Liver (tissue), 7 donors: ENCODE measurements at regions not wholly inside any gene's neighbourhood (a gene's known extent, or its start where the extent isn't known, plus 50 kb on each side); places are given as distances from the start of the nearest gene placed in this dataset.

Source experiments
- DNase-seq: peaks from one replicate; pipeline ENCODE4 v3.0.0-alpha.2; 2017; ENCODE audit warnings: low spot score
- H3K27ac ChIP-seq, 2 donors: one replicate each; pipeline ENCODE4 v1.7.0; 2013; ENCODE audit warnings: inconsistent platforms in 2 of 2, low read length in 2 of 2, control low read depth in 1 of 2, low read depth in 1 of 2, mild to moderate bottlenecking in 1 of 2
- H3K27me3 ChIP-seq, 4 donors: one replicate each; pipeline versions ENCODE4 v1.6.1 to v1.7.0; 2013; ENCODE audit warnings: low read length in 3 of 4, inconsistent platforms in 1 of 4, mild to moderate bottlenecking in 1 of 4, moderate library complexity in 1 of 4; ENCODE audit not compliant: control insufficient read depth in 4 of 4, insufficient read depth in 4 of 4
- H3K36me3 ChIP-seq, 4 donors: one replicate each; pipeline versions ENCODE4 v1.6.1 to v1.7.0; 2013; ENCODE audit warnings: low read length in 3 of 4, mild to moderate bottlenecking in 3 of 4, low read depth in 1 of 4, moderate library complexity in 1 of 4; ENCODE audit not compliant: control insufficient read depth in 4 of 4, insufficient read depth in 3 of 4
- H3K4me1 ChIP-seq, 4 donors: one replicate each; pipeline versions ENCODE4 v1.6.1 to v1.7.0; 2013; ENCODE audit warnings: low read length in 3 of 4, mild to moderate bottlenecking in 3 of 4, moderate library complexity in 1 of 4; ENCODE audit not compliant: control insufficient read depth in 4 of 4, insufficient read depth in 4 of 4
- H3K4me3 ChIP-seq, 3 donors: one replicate each; pipeline versions ENCODE4 v1.6.1 to v1.7.0; 2013; ENCODE audit warnings: low read length in 3 of 3, control low read depth in 1 of 3, low read depth in 1 of 3, mild to moderate bottlenecking in 1 of 3
- H3K9ac ChIP-seq, 2 donors: one replicate each; pipeline ENCODE4 v1.7.0; 2013; ENCODE audit warnings: low read length in 2 of 2, mild to moderate bottlenecking in 2 of 2, moderate library complexity in 2 of 2, control low read depth in 1 of 2, low read depth in 1 of 2
- H3K9me3 ChIP-seq, 4 donors: one replicate each; pipeline versions ENCODE4 v1.6.1 to v1.7.0; 2013; ENCODE audit warnings: low read length in 3 of 4; ENCODE audit not compliant: control insufficient read depth in 4 of 4
- EGR1 ChIP-seq, 2 donors: IDR thresholded peaks; 2 replicates each; pipeline ENCODE4 v1.6.1; 2016 to 2018; ENCODE audit warnings: antibody characterized with exemption in 2 of 2, low read depth in 2 of 2
- FOXA1 ChIP-seq: IDR thresholded peaks from 2 replicates; pipeline ENCODE4 v1.6.1; 2016; ENCODE audit warnings: antibody characterized with exemption
- FOXA2 ChIP-seq: IDR thresholded peaks from 2 replicates; pipeline ENCODE4 v1.6.1; 2016; ENCODE audit warnings: antibody characterized with exemption
- GABPA ChIP-seq, 2 donors: IDR thresholded peaks in 1 of 2; conservative IDR thresholded peaks in 1 of 2; 2 replicates each; pipeline ENCODE4 v1.6.1; 2016; ENCODE audit warnings: antibody characterized with exemption in 2 of 2, mild to moderate bottlenecking in 1 of 2, moderate library complexity in 1 of 2
- HNF4A ChIP-seq, 2 donors: conservative IDR thresholded peaks; 2 replicates each; pipeline ENCODE4 v1.6.1; 2016; ENCODE audit warnings: antibody characterized with exemption in 2 of 2, mild to moderate bottlenecking in 2 of 2
- JUND ChIP-seq, 2 donors: IDR thresholded peaks; 2 replicates each; pipeline ENCODE4 v1.6.1; 2016; ENCODE audit warnings: antibody characterized with exemption in 2 of 2
- MAX ChIP-seq: IDR thresholded peaks from 2 replicates; pipeline ENCODE4 v1.6.1; 2016; ENCODE audit warnings: antibody characterized with exemption
- NR2F2 ChIP-seq: IDR thresholded peaks from 2 replicates; pipeline ENCODE4 v1.6.1; 2016; ENCODE audit warnings: antibody characterized with exemption
- RAD21 ChIP-seq, 2 donors: IDR thresholded peaks; 2 replicates each; pipeline ENCODE4 v1.6.1; 2016; ENCODE audit warnings: antibody characterized with exemption in 2 of 2, mild to moderate bottlenecking in 2 of 2
- RXRA ChIP-seq, 2 donors: IDR thresholded peaks; 2 replicates each; pipeline ENCODE4 v1.6.1; 2017 to 2018; ENCODE audit warnings: antibody characterized with exemption in 2 of 2, mild to moderate bottlenecking in 1 of 2
- TAF1 ChIP-seq: conservative IDR thresholded peaks from 2 replicates; pipeline ENCODE4 v1.6.1; 2016; ENCODE audit warnings: antibody characterized with exemption, mild to moderate bottlenecking
- YY1 ChIP-seq: IDR thresholded peaks from 2 replicates; pipeline ENCODE4 v1.6.1; 2016; ENCODE audit warnings: antibody characterized with exemption, mild to moderate bottlenecking
- WGBS: extraction: QIAGEN DNeasy Blood & Tissue Kit; methylation state at CpG from one replicate; pipeline ENCODE4 v1.1.7; 2013; 5-methylcytosine and 5-hydroxymethylcytosine counted together
- TF ChIP-seq, protein P1 (sequence below): IDR thresholded peaks from 2 replicates; pipeline ENCODE4 v1.6.1; 2016; ENCODE audit warnings: antibody characterized with exemption
- donor health status: healthy.
- donor health status: healthy.
- donor health status: healthy.
- donor health status: healthy.

- no peaks in the 10 kb centered on the region for H3K36me3 ChIP-seq
- no peak overlapping the region for H3K27ac ChIP-seq
- no peaks in the 10 kb centered on the region for H3K4me1 ChIP-seq
- WGBS, result 81% methylated on average over 6 of the region's 6 CpGs
- no peak for DNase-seq
- no peaks in the 10 kb centered on the region for H3K27me3 ChIP-seq
- no peak for TF ChIP-seq NR2F2
- no peak for TF ChIP-seq JUND (IDR thresholded peaks at IDR 0.05)
- TF ChIP-seq FOXA1, result no peak
- TF ChIP-seq GABPA (IDR thresholded peaks at IDR 0.05 in 1 of 2, conservative IDR thresholded peaks at IDR 0.05 in 1 of 2), result no peak
- no peak for TF ChIP-seq RAD21 (IDR thresholded peaks at IDR 0.05)
- TF ChIP-seq HNF4A (conservative IDR thresholded peaks at IDR 0.05), result no peak
- TF ChIP-seq EGR1 (IDR thresholded peaks at IDR 0.05; ENCODE audit: low read depth in 2 of 2), result no peak
- TF ChIP-seq TAF1, result no peak
- no peak for TF ChIP-seq YY1
- H3K9ac ChIP-seq, result no peak overlapping the region
- no peak overlapping the region for H3K4me3 ChIP-seq
- H3K9me3 ChIP-seq, result no peaks in the 10 kb centered on the region
These were observed 95.5 kb upstream of the PROX1 start for GRCh38 chr1:213891989-213892902.

DNA sequence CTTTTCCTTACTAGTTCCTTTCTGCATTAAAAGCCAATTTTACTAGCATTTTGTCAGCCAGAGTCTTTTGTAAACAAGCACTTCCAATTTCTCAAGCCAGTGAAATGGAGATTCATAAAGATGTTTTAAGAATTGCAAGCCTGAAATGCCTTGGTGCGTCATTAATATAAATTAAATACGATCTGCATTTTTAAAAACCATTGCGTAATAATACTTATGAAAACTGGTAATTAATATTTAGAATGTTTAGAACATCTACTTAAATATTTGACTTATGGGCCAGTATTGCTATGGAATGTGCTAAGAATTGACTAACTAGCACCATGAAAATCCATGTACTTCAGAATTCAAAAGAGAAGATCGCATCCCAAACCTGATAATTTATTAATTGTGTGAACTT, 89.1 kb upstream of the PROX1 start:
- Histone ChIP-seq H3K4me3 (no peak overlapping the region), H3K27ac (no peak overlapping the region), H3K36me3 (no peaks in the 10 kb centered on the region), H3K9me3 (no peaks in the 10 kb centered on the region), H3K27me3 (no peaks in the 10 kb centered on the region), H3K4me1 (no peaks in the 10 kb centered on the region), H3K9ac (no peak overlapping the region)
- TF ChIP-seq, protein P1, sequence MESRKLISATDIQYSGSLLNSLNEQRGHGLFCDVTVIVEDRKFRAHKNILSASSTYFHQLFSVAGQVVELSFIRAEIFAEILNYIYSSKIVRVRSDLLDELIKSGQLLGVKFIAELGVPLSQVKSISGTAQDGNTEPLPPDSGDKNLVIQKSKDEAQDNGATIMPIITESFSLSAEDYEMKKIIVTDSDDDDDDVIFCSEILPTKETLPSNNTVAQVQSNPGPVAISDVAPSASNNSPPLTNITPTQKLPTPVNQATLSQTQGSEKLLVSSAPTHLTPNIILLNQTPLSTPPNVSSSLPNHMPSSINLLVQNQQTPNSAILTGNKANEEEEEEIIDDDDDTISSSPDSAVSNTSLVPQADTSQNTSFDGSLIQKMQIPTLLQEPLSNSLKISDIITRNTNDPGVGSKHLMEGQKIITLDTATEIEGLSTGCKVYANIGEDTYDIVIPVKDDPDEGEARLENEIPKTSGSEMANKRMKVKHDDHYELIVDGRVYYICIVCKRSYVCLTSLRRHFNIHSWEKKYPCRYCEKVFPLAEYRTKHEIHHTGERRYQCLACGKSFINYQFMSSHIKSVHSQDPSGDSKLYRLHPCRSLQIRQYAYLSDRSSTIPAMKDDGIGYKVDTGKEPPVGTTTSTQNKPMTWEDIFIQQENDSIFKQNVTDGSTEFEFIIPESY, result no peak
- TF ChIP-seq FOXA2 (no peak), TAF1 (no peak), YY1 (no peak), EGR1 (IDR thresholded peaks at IDR 0.05; ENCODE audit: low read depth in 2 of 2) (no peak), NR2F2 (no peak), RAD21 (IDR thresholded peaks at IDR 0.05) (no peak), FOXA1 (no peak)
- 96% methylated on average over 4 of the region's 4 CpGs for WGBS
- no peak for DNase-seq

- DNase-seq, result no peak
- Histone ChIP-seq H3K36me3 (no peaks in the 10 kb centered on the region), H3K9ac (no peak overlapping the region), H3K9me3 (no peaks in the 10 kb centered on the region), H3K4me1 (no peaks in the 10 kb centered on the region), H3K27me3 (no peaks in the 10 kb centered on the region), H3K4me3 (no peak overlapping the region), H3K27ac (no peak overlapping the region)
- 74% methylated on average over 4 of the region's 4 CpGs for WGBS
- TF ChIP-seq JUND (IDR thresholded peaks at IDR 0.05) (no peak), FOXA2 (no peak), RXRA (IDR thresholded peaks at IDR 0.05) (no peak), MAX (no peak)
These were observed 88.4 kb upstream of the PROX1 start for GRCh38 chr1:213899413-213899812.
